ENCODE measurements at regions not wholly inside any gene's neighbourhood (a gene's known extent, or its start where the extent isn't known, plus 50 kb on each side); places are given as distances from the start of the nearest gene placed in this dataset.

DNA sequence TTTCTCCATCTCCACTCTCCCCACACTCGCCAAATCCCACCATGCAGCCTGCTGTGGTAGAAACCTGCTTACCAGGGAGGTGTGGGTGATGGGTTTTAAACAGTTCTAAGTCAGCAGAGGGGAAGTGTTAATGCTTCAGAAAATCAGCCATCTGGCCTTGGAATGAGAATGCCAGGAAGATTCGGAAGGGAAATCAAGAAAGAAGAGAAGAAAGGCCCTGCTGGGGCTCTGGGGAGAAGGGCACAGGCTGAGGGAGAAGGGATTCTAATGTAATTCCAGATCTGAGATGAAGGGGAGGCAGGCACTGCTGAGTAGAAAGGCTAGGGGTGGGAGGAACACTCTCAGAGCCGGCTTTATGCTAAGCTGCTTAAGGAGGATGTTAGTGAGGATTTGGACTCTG is 434.7 kb upstream of the DMAC1 start:
- TF ChIP-seq POLR2A (IDR thresholded peaks at IDR 0.05; ENCODE audit: low read length) (no peak), GATA1 (IDR thresholded peaks at IDR 0.05; ENCODE audit: low read depth, low read length) (no peak)

All from erythroblast (primary cell).